ENCODE measurements at regions not wholly inside any gene's neighbourhood (a gene's known extent, or its start where the extent isn't known, plus 50 kb on each side); places are given as distances from the start of the nearest gene placed in this dataset.
A peak's percentile ranks its signal among the peaks of the same experiment; 100 is the strongest.
"Not testable (repeated sequence)": the region's sequence is repeated elsewhere in the genome, so short reads cannot be mapped to it uniquely, and the experiment has no call there.

GRCh38 chr17:54626146-54626703, 274.4 kb upstream of the TOM1L1 start:
- H3K4me3 Mint-ChIP-seq (ENCODE audit: unreplicated experiment) = no peak overlapping the region
- H3K27ac Mint-ChIP-seq (ENCODE audit: unreplicated experiment) = no peak overlapping the region
- no peaks in the 10 kb centered on the region for H3K9me3 Mint-ChIP-seq (ENCODE audit: unreplicated experiment)
- no peaks in the 10 kb centered on the region for H3K4me1 Mint-ChIP-seq (ENCODE audit: low read depth, unreplicated experiment)
- H3K36me3 Mint-ChIP-seq (ENCODE audit: unreplicated experiment) = no peaks in the 10 kb centered on the region
- TF ChIP-seq CTCF (IDR thresholded peaks at IDR 0.05; ENCODE audit: partially characterized antibody, unreplicated experiment) = no peak
- no peaks in the 10 kb centered on the region for H3K27me3 Mint-ChIP-seq (ENCODE audit: unreplicated experiment)
- DNase-seq = no peak

DNA sequence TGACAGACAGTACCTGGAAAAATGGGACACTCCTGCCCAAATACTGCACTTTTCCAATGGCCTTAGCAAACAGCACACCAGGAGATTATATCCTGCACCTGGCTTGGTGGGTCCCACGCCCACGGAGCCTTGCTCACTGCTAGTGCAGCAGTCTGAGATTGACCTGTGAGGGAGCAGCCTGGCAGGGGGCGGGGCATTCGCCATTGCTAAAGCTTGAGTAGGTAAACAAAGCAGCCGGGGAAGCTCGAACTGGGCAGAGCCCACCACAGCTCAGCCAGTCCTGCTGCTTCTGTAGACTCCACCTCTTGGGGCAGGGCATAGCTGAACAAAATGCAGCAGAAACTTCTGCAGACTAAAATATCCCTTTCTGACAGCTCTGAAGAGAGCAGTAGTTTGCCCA, 261.2 kb upstream of the TOM1L1 start:
- H3K27me3 Mint-ChIP-seq (ENCODE audit: unreplicated experiment); H3K36me3 Mint-ChIP-seq (ENCODE audit: unreplicated experiment); H3K4me1 Mint-ChIP-seq (ENCODE audit: low read depth, unreplicated experiment); H3K9me3 Mint-ChIP-seq (ENCODE audit: unreplicated experiment); DNase-seq; H3K27ac Mint-ChIP-seq (ENCODE audit: unreplicated experiment); H3K4me3 Mint-ChIP-seq (ENCODE audit: unreplicated experiment): not testable (repeated sequence)

DNA sequence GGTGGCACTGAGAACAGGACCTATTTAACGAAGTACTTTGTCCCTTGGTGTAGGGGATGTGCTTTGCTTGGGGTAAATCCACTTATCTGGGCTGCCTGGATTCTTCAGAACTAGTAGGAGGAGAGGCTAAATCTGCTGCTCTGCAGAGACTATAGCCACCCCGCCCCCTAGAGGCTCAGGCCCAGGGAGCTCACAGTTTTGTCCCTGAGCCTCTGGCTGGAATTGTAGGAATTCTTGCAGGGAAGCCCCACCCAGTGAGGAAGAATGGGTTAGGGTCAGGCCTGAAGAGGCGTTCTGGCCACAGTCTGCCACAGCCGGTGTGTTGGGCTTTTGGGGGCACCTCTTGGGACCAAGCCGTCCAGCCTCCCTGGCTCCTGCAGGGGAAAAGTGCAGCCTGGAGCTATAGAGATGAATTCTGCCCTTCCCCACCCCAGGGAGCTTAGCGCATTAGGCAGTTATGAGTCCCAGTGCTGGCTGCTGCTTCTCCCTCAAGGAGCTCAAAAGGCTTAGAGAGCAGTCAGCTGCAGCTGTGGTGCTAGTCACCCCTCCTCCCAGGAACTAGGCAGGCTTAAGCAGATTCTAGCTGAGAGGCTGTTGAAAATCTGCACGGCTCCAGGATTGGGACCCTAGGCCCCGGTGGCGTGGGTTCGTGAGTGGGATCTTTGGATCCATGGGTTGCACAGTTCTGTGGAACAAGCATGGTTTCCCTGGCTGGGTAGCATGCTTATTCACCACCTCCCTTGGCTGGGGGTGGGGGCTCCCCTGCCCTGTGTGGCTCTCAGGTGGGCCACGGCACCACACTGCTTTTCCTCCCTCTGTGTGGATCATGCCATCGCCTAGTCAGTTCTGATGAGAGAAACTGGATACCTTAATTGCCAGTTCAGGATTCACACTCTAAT, 237.4 kb upstream of the TOM1L1 start:
- H3K36me3 Mint-ChIP-seq (ENCODE audit: unreplicated experiment) = no peaks in the 10 kb centered on the region
- H3K27ac Mint-ChIP-seq (ENCODE audit: unreplicated experiment) = no peak overlapping the region
- peaks cover 2% of the 10 kb centered on the region for H3K4me1 Mint-ChIP-seq (ENCODE audit: low read depth, unreplicated experiment)
- peak; percentile 27 for DNase-seq
- no peak overlapping the region for H3K4me3 Mint-ChIP-seq (ENCODE audit: unreplicated experiment)
- H3K9me3 Mint-ChIP-seq (ENCODE audit: unreplicated experiment) = peaks cover 1% of the 10 kb centered on the region
- H3K27me3 Mint-ChIP-seq (ENCODE audit: unreplicated experiment) = peaks cover 2% of the 10 kb centered on the region
- TF ChIP-seq CTCF (IDR thresholded peaks at IDR 0.05; ENCODE audit: partially characterized antibody, unreplicated experiment) = no peak

GRCh38 chr17:54666559-54666958, 234.1 kb upstream of the TOM1L1 start:
- Mint-ChIP-seq H3K36me3 (ENCODE audit: unreplicated experiment) (no peaks in the 10 kb centered on the region), H3K27me3 (ENCODE audit: unreplicated experiment) (no peaks in the 10 kb centered on the region), H3K9me3 (ENCODE audit: unreplicated experiment) (no peaks in the 10 kb centered on the region), H3K4me3 (ENCODE audit: unreplicated experiment) (no peak overlapping the region), H3K4me1 (ENCODE audit: low read depth, unreplicated experiment) (peaks cover 2% of the 10 kb centered on the region), H3K27ac (ENCODE audit: unreplicated experiment) (no peak overlapping the region)
- DNase-seq = no peak
- no peak for TF ChIP-seq CTCF (IDR thresholded peaks at IDR 0.05; ENCODE audit: partially characterized antibody, unreplicated experiment)

GRCh38 chr17:54678158-54678557, 222.5 kb upstream of the TOM1L1 start:
- Mint-ChIP-seq H3K4me3 (ENCODE audit: unreplicated experiment) (no peak overlapping the region), H3K36me3 (ENCODE audit: unreplicated experiment) (no peaks in the 10 kb centered on the region), H3K9me3 (ENCODE audit: unreplicated experiment) (no peaks in the 10 kb centered on the region), H3K4me1 (ENCODE audit: low read depth, unreplicated experiment) (no peaks in the 10 kb centered on the region), H3K27ac (ENCODE audit: unreplicated experiment) (no peak overlapping the region), H3K27me3 (ENCODE audit: unreplicated experiment) (no peaks in the 10 kb centered on the region)
- TF ChIP-seq CTCF (IDR thresholded peaks at IDR 0.05; ENCODE audit: partially characterized antibody, unreplicated experiment) = no peak
- DNase-seq = no peak
